Kasumi-1 (cell line): ENCODE measurements at regions not wholly inside any gene's neighbourhood (a gene's known extent, or its start where the extent isn't known, plus 50 kb on each side); places are given as distances from the start of the nearest gene placed in this dataset.

Source experiments
- DNase-seq, 2 experiments: peaks; one replicate each; lab custom pipeline; 2025; lab: John Stamatoyannopoulos, UW

GRCh38 chr15:58271410-58271809 lies 133.2 kb downstream of the AQP9 start:
- DNase-seq: no peak

DNA sequence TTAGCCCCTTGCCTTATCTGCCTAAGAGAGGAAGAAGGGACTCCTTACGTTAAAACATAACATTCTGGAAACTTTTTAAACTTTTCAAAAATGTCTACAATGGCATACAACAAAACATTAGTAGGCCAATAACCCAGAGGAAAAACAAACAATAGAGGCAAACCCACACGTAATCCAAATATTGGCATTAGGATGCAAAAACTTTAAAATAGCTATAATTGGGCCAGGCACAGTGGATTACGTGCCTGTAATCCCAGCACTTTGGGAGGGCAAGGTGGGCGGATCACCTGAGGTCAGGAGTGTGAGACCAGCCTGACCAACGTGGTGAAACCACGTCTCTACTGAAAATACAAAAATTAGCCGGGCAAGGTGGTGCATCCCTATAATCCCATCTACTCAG lies 134.9 kb downstream of the AQP9 start:
- no peak for DNase-seq

GRCh38 chr15:58274885-58275284 lies 136.7 kb downstream of the AQP9 start:
- DNase-seq: no peak

DNA sequence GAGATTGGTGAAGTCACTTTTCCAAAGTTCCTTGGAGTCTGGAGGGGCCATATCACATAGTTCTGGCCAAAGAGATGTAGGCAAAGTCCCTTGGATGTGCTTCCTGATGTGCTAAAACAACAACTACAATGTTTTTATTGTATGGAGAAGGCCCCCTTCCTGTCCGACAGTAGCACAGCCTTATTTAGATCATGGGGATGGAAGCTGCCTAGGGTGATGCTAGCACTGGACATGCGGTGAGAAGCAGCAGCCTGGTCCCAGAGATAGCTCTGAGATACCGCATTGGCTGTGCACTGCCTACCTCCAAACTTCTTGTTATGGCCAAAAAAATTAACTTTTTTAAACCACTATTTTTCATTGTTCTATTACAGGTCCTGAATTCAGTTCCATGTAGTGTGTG lies 137.6 kb downstream of the AQP9 start:
- DNase-seq: no peak

- no peak for DNase-seq
Measured at GRCh38 chr15:58276924-58277323, 138.7 kb downstream of the AQP9 start.

- no peak for DNase-seq
Measured at GRCh38 chr15:58277333-58277732, 139.2 kb downstream of the AQP9 start.

- no peak for DNase-seq
Measured at GRCh38 chr15:58279106-58279505, 140.9 kb downstream of the AQP9 start.

DNA sequence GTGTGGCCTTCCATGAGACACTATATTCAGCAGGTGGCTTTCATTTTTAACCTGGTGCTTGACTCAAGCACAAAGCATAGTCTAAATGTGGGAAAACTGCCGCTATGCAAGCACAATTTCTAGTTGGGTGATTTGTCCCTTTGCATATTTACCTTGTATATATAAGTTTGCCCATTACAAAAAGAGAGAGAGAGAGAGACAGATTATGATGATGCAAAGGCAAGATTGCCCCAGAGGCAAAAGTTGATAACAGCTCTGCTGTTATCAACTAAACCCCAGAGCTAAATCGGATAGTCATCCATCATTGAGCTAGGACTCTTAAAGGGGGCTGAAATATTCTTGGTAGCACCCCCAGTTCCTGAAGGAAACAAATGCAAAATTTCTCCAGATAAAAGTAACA lies 141.5 kb downstream of the AQP9 start:
- no peak for DNase-seq

DNA sequence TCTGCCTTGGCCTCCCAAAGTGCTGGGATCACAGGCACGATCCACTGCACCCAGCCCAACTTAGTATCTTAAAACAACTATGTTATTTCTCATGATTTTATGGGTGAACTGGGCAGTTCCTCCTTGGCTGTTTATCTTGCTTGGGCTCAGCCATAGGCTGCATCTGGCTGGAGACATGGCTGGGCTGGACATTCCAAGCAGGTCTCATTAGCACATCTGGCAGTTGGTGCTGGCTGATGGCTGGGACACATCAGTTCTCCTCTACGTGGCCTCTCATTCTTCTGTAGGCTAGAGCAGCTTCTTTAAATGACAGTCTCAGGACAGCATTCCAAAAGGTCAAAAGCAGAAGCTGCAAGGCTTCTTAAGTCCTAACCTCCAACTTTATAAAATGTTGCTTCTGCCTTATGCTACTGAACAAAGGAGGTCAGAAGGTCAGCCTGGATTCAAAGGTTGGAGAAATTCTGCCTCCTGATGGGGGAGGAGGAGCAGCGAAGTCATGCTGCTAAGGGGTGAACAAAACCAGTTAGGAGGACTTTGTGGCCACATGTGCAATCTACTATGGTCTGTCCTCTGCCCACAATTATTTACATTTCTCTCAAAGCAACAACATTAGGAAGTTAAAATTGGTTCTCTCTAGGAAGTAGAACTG lies 144.0 kb downstream of the AQP9 start:
- no peak for DNase-seq

DNA sequence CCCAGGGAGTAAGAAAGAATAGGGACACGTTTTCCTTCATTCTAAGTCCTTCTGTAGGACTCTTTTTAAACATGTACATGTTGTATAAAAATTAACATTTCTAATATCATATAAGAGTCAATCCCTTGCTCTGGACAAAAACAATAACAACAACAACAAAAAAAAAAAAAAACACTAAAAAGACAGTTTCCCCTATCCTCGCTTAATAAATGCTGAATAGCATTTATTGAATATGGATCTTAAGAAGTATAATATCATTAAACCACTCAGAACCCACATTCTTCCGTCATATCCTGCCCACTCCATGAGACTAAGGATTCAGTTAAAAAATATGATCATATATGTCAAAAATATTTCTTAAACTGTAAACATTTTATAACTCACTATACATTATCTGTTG lies 145.1 kb downstream of the AQP9 start:
- no peak for DNase-seq

GRCh38 chr15:58284293-58284692 lies 146.1 kb downstream of the AQP9 start:
- no peak for DNase-seq

GRCh38 chr15:58285212-58285920 lies 146.4 kb upstream of the LIPC start:
- no peak for DNase-seq

GRCh38 chr15:58285921-58286278 lies 145.9 kb upstream of the LIPC start:
- DNase-seq: no peak

- DNase-seq: no peak
Measured at GRCh38 chr15:58286523-58286922, 145.3 kb upstream of the LIPC start.

GRCh38 chr15:58287891-58288290 lies 143.9 kb upstream of the LIPC start:
- no peak for DNase-seq

DNA sequence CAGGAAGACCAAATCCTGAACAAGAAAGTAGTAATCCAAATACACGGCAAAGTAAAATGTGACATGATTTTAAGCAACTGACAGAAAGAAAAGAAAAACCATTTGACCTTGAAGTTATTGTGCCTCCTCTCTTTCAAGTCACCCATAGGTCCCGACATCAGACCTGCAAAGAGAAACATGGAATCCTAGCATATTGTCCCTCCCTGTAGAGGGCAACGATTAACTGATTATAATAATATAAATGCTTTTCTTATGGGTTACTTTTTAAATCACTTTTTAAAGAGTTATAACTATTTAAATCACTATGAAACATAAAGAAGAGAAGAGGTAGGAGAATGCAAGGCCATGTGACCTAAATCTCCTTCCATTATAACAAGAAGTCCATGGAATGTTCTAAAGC lies 143.2 kb upstream of the LIPC start:
- no peak for DNase-seq

- DNase-seq: no peak
Measured at GRCh38 chr15:58291848-58292247, 139.9 kb upstream of the LIPC start.

GRCh38 chr15:58292751-58293175 lies 139.0 kb upstream of the LIPC start:
- DNase-seq: no peak

GRCh38 chr15:58293622-58294550 lies 137.9 kb upstream of the LIPC start:
- no peak for DNase-seq

- no peak for DNase-seq
Measured at GRCh38 chr15:58294681-58295254, 137.0 kb upstream of the LIPC start.

GRCh38 chr15:58295637-58296215 lies 136.1 kb upstream of the LIPC start:
- DNase-seq: no peak

DNA sequence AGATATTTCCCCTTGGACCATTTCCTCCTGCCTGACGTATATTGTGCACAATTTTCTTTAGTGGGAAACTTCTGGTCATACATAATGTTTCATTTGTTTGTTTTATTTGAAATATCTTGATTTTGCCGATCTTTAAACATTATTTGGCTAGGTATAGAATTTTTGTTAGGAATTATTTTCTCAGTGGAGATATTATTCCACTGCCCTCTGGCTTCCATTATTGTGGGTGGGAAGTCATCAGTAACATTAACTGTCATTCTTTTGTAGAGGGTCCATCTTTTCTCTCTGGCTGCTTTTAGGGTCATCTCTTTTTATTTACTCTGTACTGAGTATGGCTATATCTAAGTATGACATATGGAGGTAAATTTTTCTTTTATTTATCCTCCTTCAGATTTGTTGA lies 135.5 kb upstream of the LIPC start:
- DNase-seq: no peak
